ENCODE measurements at regions not wholly inside any gene's neighbourhood (a gene's known extent, or its start where the extent isn't known, plus 50 kb on each side); places are given as distances from the start of the nearest gene placed in this dataset.

GRCh38 chr5:5071554-5071953 lies 68.6 kb upstream of the ADAMTS16 start:
- FAIRE-seq (no peak), DNase-seq (no peak)
- Histone ChIP-seq H3K9ac (ENCODE audit: low read length in 3 of 3) (no peak overlapping the region), H3K27me3 (ENCODE audit: control insufficient read depth, insufficient read depth, low read length) (no peaks in the 10 kb centered on the region), H3K27ac (ENCODE audit: low read depth in 2 of 2, low read length in 2 of 2) (no peak overlapping the region), H3K4me1 (ENCODE audit: control insufficient read depth in 2 of 3, insufficient read depth in 2 of 3, low read depth in 1 of 3, low read length in 3 of 3) (no peaks in the 10 kb centered on the region), H3K4me3 (ENCODE audit: low read length in 3 of 3) (no peak overlapping the region), H3K9me3 (ENCODE audit: control insufficient read depth in 2 of 3, insufficient read depth in 1 of 3, low read length in 3 of 3) (no peaks in the 10 kb centered on the region), H3K36me3 (ENCODE audit: control insufficient read depth in 2 of 3, insufficient read depth in 3 of 3, low read length in 3 of 3) (no peaks in the 10 kb centered on the region)
- intact Hi-C loops (cut with DNase I) = no loop called here
- TF ChIP-seq CTCF (IDR thresholded peaks at IDR 0.05; ENCODE audit: borderline replicate concordance, extremely low read depth, insufficient read depth) = no peak

GRCh38 chr5:5077236-5077635 lies 62.9 kb upstream of the ADAMTS16 start:
- no peak overlapping the region for H3K4me3 ChIP-seq (ENCODE audit: low read length in 3 of 3)
- DNase-seq (no peak), FAIRE-seq (no peak)
- no peaks in the 10 kb centered on the region for H3K27me3 ChIP-seq (ENCODE audit: control insufficient read depth, insufficient read depth, low read length)
- intact Hi-C loops (cut with DNase I) = no loop called here
- peaks cover 0 to 6% (median 2%) of the 10 kb centered on the region in 3 donors for H3K4me1 ChIP-seq (ENCODE audit: control insufficient read depth in 2 of 3, insufficient read depth in 2 of 3, low read depth in 1 of 3, low read length in 3 of 3)
- no peak overlapping the region for H3K27ac ChIP-seq (ENCODE audit: low read depth in 2 of 2, low read length in 2 of 2)
- no peak overlapping the region for H3K9ac ChIP-seq (ENCODE audit: low read length in 3 of 3)
- H3K36me3 ChIP-seq (ENCODE audit: control insufficient read depth in 2 of 3, insufficient read depth in 3 of 3, low read length in 3 of 3) = no peaks in the 10 kb centered on the region
- no peak for TF ChIP-seq CTCF (IDR thresholded peaks at IDR 0.05; ENCODE audit: borderline replicate concordance, extremely low read depth, insufficient read depth)
- no peaks in the 10 kb centered on the region for H3K9me3 ChIP-seq (ENCODE audit: control insufficient read depth in 2 of 3, insufficient read depth in 1 of 3, low read length in 3 of 3)

DNA sequence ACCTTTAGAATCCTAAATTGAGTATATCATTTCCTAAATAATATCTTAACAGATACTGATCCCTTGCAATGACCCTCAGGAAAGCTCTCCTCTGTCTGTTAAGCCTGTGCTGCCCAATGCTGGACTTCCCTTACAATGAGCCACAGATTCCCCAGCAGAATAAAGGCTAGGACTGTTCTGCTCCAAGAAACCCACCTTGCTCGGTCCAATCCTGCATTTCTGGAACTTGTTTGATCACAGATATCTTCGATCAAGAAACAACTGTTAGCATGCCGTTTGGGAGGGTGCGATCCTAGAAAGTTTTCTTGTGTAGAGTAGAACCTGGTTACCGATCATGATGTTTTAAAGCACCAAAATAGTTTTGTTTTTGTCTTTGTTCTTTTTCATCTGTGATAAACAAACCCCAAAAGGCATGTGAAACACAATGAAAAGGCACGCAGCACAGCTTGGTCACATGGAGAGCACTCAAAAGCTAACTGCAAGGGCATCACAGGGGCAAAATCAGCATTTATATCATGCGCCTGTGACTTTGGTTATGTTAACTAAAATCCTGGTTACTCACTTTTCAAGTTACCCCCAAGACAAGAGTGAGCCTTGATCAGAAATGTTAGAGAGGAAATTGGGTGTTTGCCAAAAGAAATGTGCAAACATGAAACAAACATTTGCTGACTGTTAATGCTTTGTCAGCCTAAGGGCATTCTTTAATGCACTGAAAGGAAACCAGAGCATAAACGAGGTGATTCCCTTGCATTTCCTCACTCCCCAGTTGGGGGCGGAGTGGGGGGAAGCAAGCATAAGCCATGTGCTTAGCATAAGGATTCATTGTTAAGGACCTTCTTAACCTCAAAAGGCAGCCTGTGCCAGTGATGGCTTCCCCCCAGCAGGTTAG lies 61.9 kb upstream of the ADAMTS16 start:
- no peak for TF ChIP-seq CTCF (IDR thresholded peaks at IDR 0.05; ENCODE audit: borderline replicate concordance, extremely low read depth, insufficient read depth)
- no peaks in the 10 kb centered on the region for H3K27me3 ChIP-seq (ENCODE audit: control insufficient read depth, insufficient read depth, low read length)
- no peaks in the 10 kb centered on the region for H3K9me3 ChIP-seq (ENCODE audit: control insufficient read depth in 2 of 3, insufficient read depth in 1 of 3, low read length in 3 of 3)
- H3K4me1 ChIP-seq (ENCODE audit: control insufficient read depth in 2 of 3, insufficient read depth in 2 of 3, low read depth in 1 of 3, low read length in 3 of 3) = peaks cover 0 to 6% (median 2%) of the 10 kb centered on the region in 3 donors
- no peaks in the 10 kb centered on the region for H3K36me3 ChIP-seq (ENCODE audit: control insufficient read depth in 2 of 3, insufficient read depth in 3 of 3, low read length in 3 of 3)
- H3K27ac ChIP-seq (ENCODE audit: low read depth in 2 of 2, low read length in 2 of 2) = peak overlapping the region; percentile 51 to 68
- no peak overlapping the region for H3K4me3 ChIP-seq (ENCODE audit: low read length in 3 of 3)
- no peak overlapping the region for H3K9ac ChIP-seq (ENCODE audit: low read length in 3 of 3)
- intact Hi-C loops (cut with DNase I) = no loop called here
- peak in 4 of 5 donors; percentile 43 to 79 (median 64) for DNase-seq
- FAIRE-seq = no peak

Data from kidney (tissue), 13 donors.